H1 (cell line): ENCODE measurements at regions not wholly inside any gene's neighbourhood (a gene's known extent, or its start where the extent isn't known, plus 50 kb on each side); places are given as distances from the start of the nearest gene placed in this dataset.

Experiments used
- CTCF ChIA-PET: fragments of 300-600 bp; sonication (Branson Sonifier 250); formaldehyde crosslinking; loops from one replicate; lab custom pipeline; 2021; ENCODE audit not compliant: partially characterized antibody; lab: Charles Lee
- POLR2A ChIA-PET: fragments of 300-600 bp; sonication (Branson Sonifier 250); formaldehyde crosslinking; loops from one replicate; lab custom pipeline; 2021; ENCODE audit warnings: inconsistent platforms; ENCODE audit not compliant: partially characterized antibody; lab: Charles Lee
- DNase-seq, 2 experiments: peaks; one replicate each; pipeline versions ENCODE4 v3.0.0 to v3.0.0-alpha.2; 2010 to 2022; ENCODE audit warnings: low spot score in 2 of 2, low read depth in 1 of 2, mixed read lengths in 1 of 2
- FAIRE-seq: peaks from 2 replicates; lab custom pipeline; 2011; peaks lifted over from hg19 to GRCh38; lab: Jason Lieb, UNC
- H2AFZ ChIP-seq: 2 replicates; pipeline ENCODE4 v1.8.1; 2012; ENCODE audit warnings: low read length, inconsistent platforms
- H2AK5ac ChIP-seq: 2 replicates; pipeline ENCODE4 v1.6.1; 2013; ENCODE audit warnings: low read depth, low read length
- H2BK120ac ChIP-seq: replicated peaks from 2 replicates; pipeline ENCODE3; 2013; ENCODE audit warnings: low read depth, low read length, inconsistent platforms
- H2BK12ac ChIP-seq: 2 replicates; pipeline ENCODE4 v1.6.1; 2013; ENCODE audit warnings: low read depth, low read length
- H2BK15ac ChIP-seq: 2 replicates; pipeline ENCODE4 v1.6.1; 2013; ENCODE audit warnings: low read length
- H2BK20ac ChIP-seq: 2 replicates; pipeline ENCODE4 v1.6.1; 2013; ENCODE audit warnings: low read length
- H2BK5ac ChIP-seq: 2 replicates; pipeline ENCODE4 v1.6.1; 2013; ENCODE audit warnings: low read depth, low read length
- H3K14ac ChIP-seq: 2 replicates; pipeline ENCODE4 v1.6.1; 2013; ENCODE audit warnings: inconsistent platforms; ENCODE audit not compliant: insufficient read length
- H3K18ac ChIP-seq: 2 replicates; pipeline ENCODE4 v1.6.1; 2013; ENCODE audit warnings: low read length; ENCODE audit errors: extremely low read depth
- H3K23ac ChIP-seq: 2 replicates; pipeline ENCODE4 v1.6.1; 2013; ENCODE audit warnings: inconsistent platforms; ENCODE audit not compliant: insufficient read length
- H3K23me2 ChIP-seq: 2 replicates; pipeline ENCODE4 v1.6.1; 2013; ENCODE audit warnings: low read depth, low read length
- H3K27ac ChIP-seq: 2 replicates; pipeline ENCODE4 v1.6.1; 2011; ENCODE audit warnings: low read depth, low read length, inconsistent platforms
- H3K27me3 ChIP-seq, 4 experiments: replicated peaks in 1 of 4; 1 replicate in 1 of 4; 2 replicates in 3 of 4; pipeline versions ENCODE4 v1.6.1 to v1.8.1; 2011 to 2013; ENCODE audit warnings: low read length in 3 of 4, mild to moderate bottlenecking in 3 of 4, inconsistent platforms in 2 of 4, mixed read lengths in 2 of 4, moderate library complexity in 1 of 4; ENCODE audit not compliant: control insufficient read depth in 3 of 4, insufficient read depth in 3 of 4; ENCODE audit errors: extremely low read depth in 1 of 4
- H3K36me3 ChIP-seq, 4 experiments: 2 replicates each; pipeline versions ENCODE4 v1.6.1 to v1.8.1; 2011 to 2013; ENCODE audit warnings: mild to moderate bottlenecking in 4 of 4, low read length in 3 of 4, moderate library complexity in 2 of 4, control low read depth in 1 of 4, inconsistent platforms in 1 of 4; ENCODE audit not compliant: insufficient read depth in 4 of 4, control insufficient read depth in 2 of 4
- H3K4ac ChIP-seq: replicated peaks from 2 replicates; pipeline ENCODE3; 2013; ENCODE audit warnings: low read length, low read depth, mixed read lengths, inconsistent platforms; ENCODE audit not compliant: insufficient read length
- H3K4me1 ChIP-seq, 4 experiments: replicated peaks in 1 of 4; 1 replicate in 1 of 4; 2 replicates in 3 of 4; pipeline versions ENCODE4 v1.6.1 to v1.8.1; 2011 to 2013; ENCODE audit warnings: low read length in 3 of 4, inconsistent platforms in 2 of 4, mixed read lengths in 1 of 4; ENCODE audit not compliant: insufficient read depth in 4 of 4, control insufficient read depth in 3 of 4
- H3K4me2 ChIP-seq, 2 experiments: 2 replicates each; pipeline versions ENCODE4 v1.6.1 to v1.8.1; 2011 to 2013; ENCODE audit warnings: low read depth in 2 of 2, low read length in 2 of 2, control low read depth in 1 of 2, inconsistent platforms in 1 of 2, mild to moderate bottlenecking in 1 of 2; ENCODE audit not compliant: insufficient read depth in 1 of 2
- H3K4me3 ChIP-seq, 4 experiments: fragments of 200-600, 300-600 bp in 1 of 4; sonication (generic), shearing (Covaris generic), sonication (Bioruptor Twin) in 1 of 4; 2 replicates each; pipeline versions ENCODE4 v1.5.1 to v1.8.1; 2011 to 2016; ENCODE audit warnings: low read length in 4 of 4, low read depth in 3 of 4, control low read depth in 2 of 4, inconsistent platforms in 2 of 4, mild to moderate bottlenecking in 2 of 4, mixed read lengths in 1 of 4, moderate library complexity in 1 of 4; ENCODE audit not compliant: insufficient read depth in 2 of 4; ENCODE audit errors: extremely low read depth in 1 of 4
- H3K56ac ChIP-seq: replicated peaks from 2 replicates; pipeline ENCODE3; 2013; ENCODE audit warnings: low read depth, mild to moderate bottlenecking, mixed read lengths, low read length, inconsistent platforms; ENCODE audit not compliant: insufficient read length
- H3K79me1 ChIP-seq: 2 replicates; pipeline ENCODE4 v1.6.1; 2013; ENCODE audit warnings: low read depth, low read length, control low read depth
- H3K79me2 ChIP-seq, 2 experiments: 2 replicates each; pipeline versions ENCODE4 v1.6.1 to v1.8.1; 2012 to 2013; ENCODE audit warnings: low read length in 2 of 2, mild to moderate bottlenecking in 2 of 2, inconsistent platforms in 1 of 2; ENCODE audit not compliant: insufficient read depth in 2 of 2, control insufficient read depth in 1 of 2
- H3K9ac ChIP-seq, 4 experiments: replicated peaks in 1 of 4; 1 replicate in 1 of 4; 2 replicates in 3 of 4; pipeline versions ENCODE4 v1.6.1 to v1.8.1; 2011 to 2013; ENCODE audit warnings: low read depth in 3 of 4, low read length in 3 of 4, control low read depth in 2 of 4, mild to moderate bottlenecking in 2 of 4, moderate library complexity in 2 of 4, inconsistent platforms in 1 of 4; ENCODE audit errors: extremely low read depth in 1 of 4
- H3K9me3 ChIP-seq, 2 experiments: 2 replicates each; pipeline versions ENCODE4 v1.6.1 to v1.8.1; 2012 to 2013; ENCODE audit warnings: mild to moderate bottlenecking in 2 of 2, moderate library complexity in 2 of 2, control low read depth in 1 of 2, inconsistent platforms in 1 of 2, low read depth in 1 of 2, low read length in 1 of 2, mixed read lengths in 1 of 2; ENCODE audit not compliant: insufficient read depth in 2 of 2
- H4K20me1 ChIP-seq, 2 experiments: replicated peaks in 1 of 2; 2 replicates each; pipeline versions ENCODE3 to v1.8.1; 2011 to 2013; ENCODE audit warnings: inconsistent platforms in 2 of 2, low read length in 2 of 2, mild to moderate bottlenecking in 1 of 2; ENCODE audit not compliant: insufficient read depth in 2 of 2, control insufficient read depth in 1 of 2
- H4K5ac ChIP-seq: 2 replicates; pipeline ENCODE4 v1.6.1; 2013; ENCODE audit warnings: low read length, low read depth, mixed read lengths, inconsistent platforms; ENCODE audit not compliant: insufficient read length
- H4K8ac ChIP-seq: 2 replicates; pipeline ENCODE4 v1.8.0; 2013; ENCODE audit warnings: mild to moderate bottlenecking, moderate library complexity, low read length, inconsistent platforms; ENCODE audit not compliant: insufficient read depth; ENCODE audit errors: extremely low read depth
- H4K91ac ChIP-seq: replicated peaks from 2 replicates; pipeline ENCODE3; 2013; ENCODE audit warnings: low read length, mixed read lengths, inconsistent platforms; ENCODE audit not compliant: insufficient read length
- JUND ChIP-seq: IDR thresholded peaks from 2 replicates; pipeline ENCODE4 v1.6.1; 2011; ENCODE audit warnings: mild to moderate bottlenecking, improper control_type of control experiment, low read length
- WGBS, 2 experiments: shearing (Covaris generic) in 1 of 2; methylation state at CpG; one replicate each; pipeline versions ENCODE4 v1.1.6 to v1.1.7; 2013 to 2015; ENCODE audit warnings: low lambda C conversion rate in 2 of 2, mixed read lengths in 2 of 2, inconsistent platforms in 1 of 2, low coverage in 1 of 2, missing lambda C conversion rate in 1 of 2; ENCODE audit not compliant: insufficient replicate concordance in 2 of 2, insufficient coverage in 1 of 2, insufficient read length in 1 of 2; ENCODE audit errors: extremely low coverage in 1 of 2, missing lambda C conversion rate in 1 of 2; 5-methylcytosine and 5-hydroxymethylcytosine counted together

- Histone ChIP-seq H3K4me2 (no peak overlapping the region), H3K18ac (no peak overlapping the region), H2BK120ac (no peak overlapping the region), H3K56ac (no peak overlapping the region), H4K8ac (no peak overlapping the region), H2AK5ac (no peak overlapping the region), H4K5ac (no peak overlapping the region), H2BK5ac (no peak overlapping the region), H3K23ac (no peak overlapping the region), H2BK20ac (no peak overlapping the region), H3K4ac (no peak overlapping the region), H3K27ac (no peak overlapping the region), H4K20me1 (no peaks in the 10 kb centered on the region), H3K14ac (no peak overlapping the region), H3K23me2 (no peaks in the 10 kb centered on the region; the same call in 1 of the 2 replicates), H3K79me2 (no peaks in the 10 kb centered on the region), H2AFZ (no peak overlapping the region), H3K27me3 (no peaks in the 10 kb centered on the region), H3K79me1 (no peaks in the 10 kb centered on the region), H3K36me3 (no peaks in the 10 kb centered on the region), H2BK12ac (no peak overlapping the region), H3K4me3 (no peak overlapping the region), H3K4me1 (no peaks in the 10 kb centered on the region), H2BK15ac (no peak overlapping the region), H3K9me3 (peaks cover 16 to 41% of the 10 kb centered on the region in 2 experiments; a peak in 3 of 4 replicates), H3K9ac (no peak overlapping the region), H4K91ac (no peak overlapping the region)
- WGBS, 2 experiments: 87% methylated on average over 2 of the region's 2 CpGs; no CpG with 5 or more reads in 1 of the 2 experiments
- TF ChIP-seq JUND: no peak
- FAIRE-seq (no peak), DNase-seq (no peak)
- ChIA-PET CTCF (no interaction called here), POLR2A (no interaction called here)
Measured at GRCh38 chr14:23773981-23774380, 137.8 kb downstream of the DHRS2 start.
